ENCODE measurements at regions not wholly inside any gene's neighbourhood (a gene's known extent, or its start where the extent isn't known, plus 50 kb on each side); places are given as distances from the start of the nearest gene placed in this dataset.

DNA sequence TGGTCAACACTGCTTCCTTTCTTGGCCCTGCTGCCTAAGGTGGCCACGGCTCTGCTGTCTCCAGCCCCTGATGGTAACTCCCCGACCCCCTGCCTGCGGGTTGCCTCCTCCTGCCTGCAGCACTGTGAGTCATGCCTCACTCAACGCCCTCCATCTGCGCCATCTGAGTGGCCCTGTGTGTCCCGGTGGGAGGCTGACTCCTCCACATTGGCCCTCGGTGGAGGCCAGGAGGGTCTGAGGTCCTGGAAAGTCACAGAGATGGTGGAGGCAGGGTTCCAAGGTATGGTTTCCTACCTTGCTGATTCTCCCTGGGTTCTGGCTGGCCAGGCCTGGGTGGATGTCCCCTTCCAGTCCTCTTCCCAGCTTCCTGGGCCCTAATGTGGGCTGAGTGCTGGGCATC is 64.5 kb upstream of the ADAMTS2 start:
- no peak for TF ChIP-seq TAF1 (IDR thresholded peaks at IDR 0.05; ENCODE audit: borderline replicate concordance, low read depth, low read length)
- no peak for TF ChIP-seq POLR2AphosphoS5 (IDR thresholded peaks at IDR 0.05; ENCODE audit: low read depth, low read length)
